ENCODE measurements at regions not wholly inside any gene's neighbourhood (a gene's known extent, or its start where the extent isn't known, plus 50 kb on each side); places are given as distances from the start of the nearest gene placed in this dataset.

DNA sequence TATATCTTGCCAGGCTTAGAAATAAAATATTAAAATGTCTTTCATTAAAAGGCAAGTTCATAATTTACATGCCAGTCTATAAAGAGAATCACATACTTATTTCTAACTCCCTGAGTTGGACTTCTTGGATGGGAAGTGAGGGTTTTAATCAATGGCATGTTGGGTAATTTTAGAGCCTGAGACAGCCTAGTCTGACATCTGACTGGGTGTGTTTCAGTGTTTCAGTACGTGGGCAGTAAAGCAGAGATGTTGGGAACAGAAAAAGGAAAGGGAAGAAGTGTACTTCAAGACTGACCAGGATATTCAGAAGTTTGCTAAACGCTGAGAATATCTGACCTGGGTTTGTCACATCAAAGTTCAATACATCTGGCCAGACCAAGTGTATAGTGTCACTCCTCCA is 171.8 kb downstream of the BTG1 start:
- TF ChIP-seq, protein P1, sequence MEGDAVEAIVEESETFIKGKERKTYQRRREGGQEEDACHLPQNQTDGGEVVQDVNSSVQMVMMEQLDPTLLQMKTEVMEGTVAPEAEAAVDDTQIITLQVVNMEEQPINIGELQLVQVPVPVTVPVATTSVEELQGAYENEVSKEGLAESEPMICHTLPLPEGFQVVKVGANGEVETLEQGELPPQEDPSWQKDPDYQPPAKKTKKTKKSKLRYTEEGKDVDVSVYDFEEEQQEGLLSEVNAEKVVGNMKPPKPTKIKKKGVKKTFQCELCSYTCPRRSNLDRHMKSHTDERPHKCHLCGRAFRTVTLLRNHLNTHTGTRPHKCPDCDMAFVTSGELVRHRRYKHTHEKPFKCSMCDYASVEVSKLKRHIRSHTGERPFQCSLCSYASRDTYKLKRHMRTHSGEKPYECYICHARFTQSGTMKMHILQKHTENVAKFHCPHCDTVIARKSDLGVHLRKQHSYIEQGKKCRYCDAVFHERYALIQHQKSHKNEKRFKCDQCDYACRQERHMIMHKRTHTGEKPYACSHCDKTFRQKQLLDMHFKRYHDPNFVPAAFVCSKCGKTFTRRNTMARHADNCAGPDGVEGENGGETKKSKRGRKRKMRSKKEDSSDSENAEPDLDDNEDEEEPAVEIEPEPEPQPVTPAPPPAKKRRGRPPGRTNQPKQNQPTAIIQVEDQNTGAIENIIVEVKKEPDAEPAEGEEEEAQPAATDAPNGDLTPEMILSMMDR (IDR thresholded peaks at IDR 0.05; ENCODE audit: insufficient read depth, low read depth, low read length), result no peak
- no peak overlapping the region for H3K4me3 ChIP-seq (ENCODE audit: low read depth, low read length)
- DNase-seq (ENCODE audit: low read depth), result no peak

DNA sequence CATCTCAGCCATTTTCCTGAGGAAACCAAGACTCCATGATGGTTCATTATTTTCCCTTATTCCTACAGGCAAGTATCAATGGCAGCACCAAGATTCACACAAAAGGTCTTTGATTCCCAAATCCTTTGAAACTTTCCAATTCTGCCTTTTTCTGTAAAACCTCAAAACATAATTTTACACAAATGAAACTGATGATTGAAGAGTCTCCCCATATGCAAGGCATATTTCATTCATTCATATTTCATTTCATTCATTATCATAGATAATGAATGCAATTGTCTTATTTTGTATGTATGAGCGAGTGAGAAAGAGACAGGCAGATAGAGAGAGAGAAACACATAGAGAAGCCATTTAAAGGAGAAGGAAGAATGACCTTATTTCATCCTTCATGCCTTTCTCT is 172.8 kb downstream of the BTG1 start:
- H3K4me3 ChIP-seq (ENCODE audit: low read depth, low read length), result no peak overlapping the region
- TF ChIP-seq, protein P1 (IDR thresholded peaks at IDR 0.05; ENCODE audit: insufficient read depth, low read depth, low read length), result no peak
- no peak for DNase-seq (ENCODE audit: low read depth)

DNA sequence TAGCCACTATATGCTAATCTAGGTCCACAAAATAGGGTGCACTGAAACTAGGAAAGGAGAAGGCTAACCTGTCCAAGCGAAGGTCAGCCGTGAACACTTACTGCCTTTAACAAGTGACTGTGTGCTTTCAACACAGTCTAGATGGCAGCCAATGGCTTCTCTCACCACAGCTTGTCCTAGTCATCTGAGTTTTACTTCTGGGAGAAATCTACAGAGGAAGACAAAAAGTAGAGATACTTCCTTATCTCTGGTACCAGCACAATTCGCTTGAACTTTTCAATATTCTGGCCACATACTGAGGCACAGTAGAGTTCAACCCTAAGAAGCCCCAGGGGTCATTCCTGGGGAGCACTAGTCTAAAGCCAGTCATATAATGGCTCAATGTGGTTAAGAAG is 176.9 kb downstream of the BTG1 start:
- TF ChIP-seq, protein P1 (IDR thresholded peaks at IDR 0.05; ENCODE audit: insufficient read depth, low read depth, low read length), result no peak
- H3K4me3 ChIP-seq (ENCODE audit: low read depth, low read length), result no peak overlapping the region
- DNase-seq (ENCODE audit: low read depth), result no peak

DNA sequence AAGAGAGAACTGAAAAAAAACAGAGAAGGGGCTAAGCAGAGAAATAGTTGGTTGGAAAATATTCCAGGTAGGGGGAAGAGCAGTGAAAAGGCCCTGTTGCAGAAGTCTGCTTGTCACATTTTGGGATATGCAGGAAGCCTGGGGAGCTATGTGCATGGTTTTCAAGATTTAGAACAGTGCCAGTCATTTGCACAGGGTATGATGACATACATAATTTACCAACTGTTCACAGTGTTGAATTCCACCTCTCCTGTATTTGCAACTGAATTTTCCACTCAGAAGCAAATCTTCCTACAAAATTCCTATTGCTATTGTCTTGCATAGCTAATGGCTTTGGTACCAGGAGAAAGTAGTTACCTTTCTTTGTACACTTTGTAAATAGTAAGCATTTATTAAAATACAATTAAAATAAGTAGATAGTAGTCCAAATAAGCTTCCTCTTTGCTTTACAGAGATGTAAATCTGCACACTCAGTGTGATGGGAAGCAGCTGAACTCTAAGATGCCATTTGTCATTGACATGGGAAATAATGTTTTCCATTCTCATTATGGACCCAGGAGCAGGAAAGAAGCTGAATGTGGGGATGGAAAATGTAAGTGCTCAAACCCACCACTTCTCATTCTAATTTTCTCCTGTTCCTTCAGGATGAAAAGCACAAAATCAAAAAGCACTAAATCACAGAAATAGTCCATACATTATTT is 177.4 kb downstream of the BTG1 start:
- no peak overlapping the region for H3K4me3 ChIP-seq (ENCODE audit: low read depth, low read length)
- TF ChIP-seq, protein P1 (IDR thresholded peaks at IDR 0.05; ENCODE audit: insufficient read depth, low read depth, low read length), result no peak
- DNase-seq (ENCODE audit: low read depth), result no peak

DNA sequence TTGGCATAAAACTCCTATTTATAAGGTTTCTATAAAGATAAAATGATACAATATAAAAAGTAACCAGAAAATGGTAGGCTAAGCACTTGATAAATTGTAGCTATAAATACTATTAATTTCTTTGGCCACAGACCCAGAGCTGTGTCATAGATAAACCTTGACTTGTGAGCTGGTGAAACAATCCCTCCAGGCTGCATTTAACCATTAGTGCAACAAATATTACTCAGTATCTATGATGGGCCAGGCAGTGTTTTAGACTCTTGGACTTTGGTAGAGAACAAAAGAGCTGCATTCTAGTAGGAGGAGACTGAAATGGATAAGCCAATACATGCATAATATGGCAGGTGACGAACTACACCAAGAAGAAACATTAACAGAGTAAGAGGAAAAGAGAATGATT is 178.1 kb downstream of the BTG1 start:
- TF ChIP-seq, protein P1 (IDR thresholded peaks at IDR 0.05; ENCODE audit: insufficient read depth, low read depth, low read length), result no peak
- no peak for DNase-seq (ENCODE audit: low read depth)
- no peak overlapping the region for H3K4me3 ChIP-seq (ENCODE audit: low read depth, low read length)

DNA sequence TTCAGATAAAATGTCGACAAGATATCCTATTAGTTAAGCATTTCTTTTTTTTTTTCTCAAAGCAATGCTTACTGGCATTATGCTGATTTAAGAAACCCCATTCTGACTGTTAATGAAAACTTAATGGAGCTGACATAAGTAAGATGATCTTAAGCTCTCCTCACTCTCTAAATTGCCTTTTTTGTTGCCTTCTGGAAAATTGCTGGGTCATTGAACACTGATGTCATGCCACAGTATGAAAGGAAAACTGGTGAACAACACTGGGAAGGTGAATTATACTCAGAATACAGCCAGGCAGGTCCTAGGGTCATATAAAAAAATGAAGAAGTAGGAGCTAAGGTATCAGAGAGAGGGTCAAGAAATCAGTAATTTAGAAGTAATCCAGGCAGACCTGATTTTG is 179.9 kb downstream of the BTG1 start:
- H3K4me3 ChIP-seq (ENCODE audit: low read depth, low read length), result no peak overlapping the region
- TF ChIP-seq, protein P1 (IDR thresholded peaks at IDR 0.05; ENCODE audit: insufficient read depth, low read depth, low read length), result no peak
- no peak for DNase-seq (ENCODE audit: low read depth)

DNA sequence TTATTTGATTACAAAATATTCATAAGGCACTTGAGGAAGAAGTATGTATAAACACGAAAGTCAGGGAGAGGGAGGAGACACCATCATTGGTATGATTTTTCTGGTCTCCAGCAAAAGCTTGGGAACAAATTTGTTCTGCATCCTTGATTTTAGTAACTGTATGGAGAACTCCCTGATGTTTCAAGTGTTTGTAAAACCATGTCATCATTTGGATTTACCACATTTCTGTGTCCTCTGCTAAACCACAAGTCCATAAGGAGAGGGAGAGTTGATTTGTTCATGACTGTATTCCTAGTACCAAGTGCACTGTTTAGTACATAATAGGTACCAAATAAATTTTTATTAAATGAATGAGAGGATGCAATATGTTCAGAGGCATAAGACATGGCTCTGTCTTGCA is 181.1 kb downstream of the BTG1 start:
- TF ChIP-seq, protein P1 (IDR thresholded peaks at IDR 0.05; ENCODE audit: insufficient read depth, low read depth, low read length), result no peak
- H3K4me3 ChIP-seq (ENCODE audit: low read depth, low read length), result no peak overlapping the region
- no peak for DNase-seq (ENCODE audit: low read depth)

Data from fibroblast of villous mesenchyme (primary cell).